Immature natural killer cell (primary cell): ENCODE measurements at regions not wholly inside any gene's neighbourhood (a gene's known extent, or its start where the extent isn't known, plus 50 kb on each side); places are given as distances from the start of the nearest gene placed in this dataset.

Source experiments
- DNase-seq, 3 donors: peaks; one replicate each; pipeline ENCODE4 v3.0.0; 2022; ENCODE audit warnings: mixed read lengths in 1 of 3
- H3K27ac Mint-ChIP-seq, 6 donors: one replicate each; pipeline ENCODE4 v1.8.0; 2020; ENCODE audit warnings: mixed read lengths in 6 of 6, mild to moderate bottlenecking in 5 of 6, inconsistent platforms in 4 of 6, moderate library complexity in 3 of 6
- H3K27me3 Mint-ChIP-seq, 3 donors: one replicate each; pipeline ENCODE4 v1.8.0; 2020 to 2021; ENCODE audit warnings: low read depth in 3 of 3, mild to moderate bottlenecking in 3 of 3, mixed read lengths in 3 of 3, moderate library complexity in 3 of 3, inconsistent platforms in 1 of 3
- H3K36me3 Mint-ChIP-seq, 3 donors: one replicate each; pipeline ENCODE4 v1.8.0; 2020; ENCODE audit warnings: mixed read lengths in 3 of 3, inconsistent platforms in 2 of 3, mild to moderate bottlenecking in 2 of 3
- H3K4me1 Mint-ChIP-seq, 2 donors: one replicate each; pipeline ENCODE4 v1.8.0; 2020; ENCODE audit warnings: inconsistent platforms in 2 of 2, mild to moderate bottlenecking in 2 of 2, mixed read lengths in 2 of 2, moderate library complexity in 1 of 2
- H3K4me3 Mint-ChIP-seq, 5 donors: one replicate each; pipeline ENCODE4 v1.8.0; 2020; ENCODE audit warnings: mild to moderate bottlenecking in 5 of 5, mixed read lengths in 5 of 5, inconsistent platforms in 3 of 5, moderate library complexity in 3 of 5
- H3K9me3 Mint-ChIP-seq, 6 donors: one replicate each; pipeline ENCODE4 v1.8.0; 2020; ENCODE audit warnings: mild to moderate bottlenecking in 6 of 6, mixed read lengths in 6 of 6, inconsistent platforms in 4 of 6, moderate library complexity in 3 of 6

GRCh38 chr1:67939942-67940341, 106.7 kb upstream of the GNG12 start:
- Mint-ChIP-seq H3K4me1 (no peaks in the 10 kb centered on the region), H3K27ac (no peak overlapping the region), H3K36me3 (no peaks in the 10 kb centered on the region), H3K4me3 (no peak overlapping the region), H3K9me3 (peaks cover 0 to 4% (median 0%) of the 10 kb centered on the region in 6 donors), H3K27me3 (no peaks in the 10 kb centered on the region)
- no peak for DNase-seq

GRCh38 chr1:67939186-67939743, 106.0 kb upstream of the GNG12 start:
- DNase-seq, result no peak
- peaks cover 0 to 4% (median 0%) of the 10 kb centered on the region in 6 donors for H3K9me3 Mint-ChIP-seq
- no peak overlapping the region for H3K4me3 Mint-ChIP-seq
- H3K4me1 Mint-ChIP-seq, result no peaks in the 10 kb centered on the region
- no peaks in the 10 kb centered on the region for H3K36me3 Mint-ChIP-seq
- H3K27me3 Mint-ChIP-seq, result no peaks in the 10 kb centered on the region
- H3K27ac Mint-ChIP-seq, result peak overlapping the region in 1 of 6 donors; percentile 14

GRCh38 chr1:67937651-67938050, 104.4 kb upstream of the GNG12 start:
- no peak overlapping the region for H3K27ac Mint-ChIP-seq
- no peaks in the 10 kb centered on the region for H3K27me3 Mint-ChIP-seq
- no peaks in the 10 kb centered on the region for H3K36me3 Mint-ChIP-seq
- no peak overlapping the region for H3K4me3 Mint-ChIP-seq
- no peak for DNase-seq
- H3K9me3 Mint-ChIP-seq, result peaks cover 0 to 4% (median 0%) of the 10 kb centered on the region in 6 donors
- no peaks in the 10 kb centered on the region for H3K4me1 Mint-ChIP-seq

- Mint-ChIP-seq H3K4me1 (no peaks in the 10 kb centered on the region), H3K36me3 (no peaks in the 10 kb centered on the region), H3K27me3 (no peaks in the 10 kb centered on the region), H3K9me3 (peaks cover 0 to 4% (median 0%) of the 10 kb centered on the region in 6 donors), H3K4me3 (no peak overlapping the region), H3K27ac (no peak overlapping the region)
- DNase-seq, result no peak
Measured at GRCh38 chr1:67937010-67937409, 103.7 kb upstream of the GNG12 start.

GRCh38 chr1:67935560-67935959, 102.3 kb upstream of the GNG12 start:
- Mint-ChIP-seq H3K27me3 (no peaks in the 10 kb centered on the region), H3K9me3 (peaks cover 0 to 4% (median 0%) of the 10 kb centered on the region in 6 donors), H3K4me3 (no peak overlapping the region), H3K4me1 (no peaks in the 10 kb centered on the region), H3K27ac (no peak overlapping the region), H3K36me3 (no peaks in the 10 kb centered on the region)
- DNase-seq, result no peak

GRCh38 chr1:67931198-67931597, 97.9 kb upstream of the GNG12 start:
- Mint-ChIP-seq H3K36me3 (no peaks in the 10 kb centered on the region), H3K27ac (no peak overlapping the region), H3K4me1 (no peaks in the 10 kb centered on the region), H3K27me3 (peaks cover 0 to 4% (median 3%) of the 10 kb centered on the region in 3 donors), H3K4me3 (no peak overlapping the region), H3K9me3 (peaks cover 0 to 2% (median 0%) of the 10 kb centered on the region in 6 donors)
- no peak for DNase-seq

GRCh38 chr1:67923074-67923473, 89.8 kb upstream of the GNG12 start:
- Mint-ChIP-seq H3K4me1 (no peaks in the 10 kb centered on the region), H3K9me3 (peaks cover 0 to under 1% (median 0%) of the 10 kb centered on the region in 6 donors), H3K4me3 (no peak overlapping the region), H3K27me3 (peaks cover 0 to 5% (median 3%) of the 10 kb centered on the region in 3 donors), H3K36me3 (no peaks in the 10 kb centered on the region), H3K27ac (no peak overlapping the region)
- DNase-seq, result no peak

- no peaks in the 10 kb centered on the region for H3K36me3 Mint-ChIP-seq
- H3K27ac Mint-ChIP-seq, result no peak overlapping the region
- H3K27me3 Mint-ChIP-seq, result peaks cover 0 to 3% (median 0%) of the 10 kb centered on the region in 3 donors
- no peaks in the 10 kb centered on the region for H3K4me1 Mint-ChIP-seq
- H3K9me3 Mint-ChIP-seq, result no peaks in the 10 kb centered on the region
- no peak overlapping the region for H3K4me3 Mint-ChIP-seq
- no peak for DNase-seq
Measured at GRCh38 chr1:67921725-67922489, 88.6 kb upstream of the GNG12 start.

- Mint-ChIP-seq H3K27ac (no peak overlapping the region), H3K36me3 (no peaks in the 10 kb centered on the region), H3K9me3 (peaks cover 0 to 4% (median 0%) of the 10 kb centered on the region in 6 donors), H3K27me3 (peaks cover 0 to 6% (median 2%) of the 10 kb centered on the region in 3 donors), H3K4me1 (no peaks in the 10 kb centered on the region), H3K4me3 (no peak overlapping the region)
- no peak for DNase-seq
Measured at GRCh38 chr1:67919274-67920072, 86.2 kb upstream of the GNG12 start.

- Mint-ChIP-seq H3K27me3 (peaks cover 0 to 8% (median 3%) of the 10 kb centered on the region in 3 donors), H3K27ac (no peak overlapping the region), H3K9me3 (peaks cover 0 to 4% (median 0%) of the 10 kb centered on the region in 6 donors), H3K4me3 (no peak overlapping the region), H3K4me1 (no peaks in the 10 kb centered on the region), H3K36me3 (no peaks in the 10 kb centered on the region)
- no peak for DNase-seq
Measured at GRCh38 chr1:67918067-67918466, 84.8 kb upstream of the GNG12 start.

- Mint-ChIP-seq H3K27me3 (peaks cover 0 to 8% (median 3%) of the 10 kb centered on the region in 3 donors), H3K27ac (no peak overlapping the region), H3K4me1 (no peaks in the 10 kb centered on the region), H3K4me3 (no peak overlapping the region), H3K9me3 (peaks cover 0 to 9% (median 0%) of the 10 kb centered on the region in 6 donors), H3K36me3 (no peaks in the 10 kb centered on the region)
- no peak for DNase-seq
Measured at GRCh38 chr1:67917006-67917405, 83.7 kb upstream of the GNG12 start.

- Mint-ChIP-seq H3K4me3 (no peak overlapping the region), H3K4me1 (no peaks in the 10 kb centered on the region), H3K9me3 (peaks cover 0 to 9% (median 0%) of the 10 kb centered on the region in 6 donors), H3K27me3 (peaks cover 0 to 8% (median 3%) of the 10 kb centered on the region in 3 donors), H3K27ac (no peak overlapping the region), H3K36me3 (no peaks in the 10 kb centered on the region)
- no peak for DNase-seq
Measured at GRCh38 chr1:67916140-67916886, 83.0 kb upstream of the GNG12 start.

GRCh38 chr1:67909776-67910175, 76.5 kb upstream of the GNG12 start:
- no peak overlapping the region for H3K27ac Mint-ChIP-seq
- H3K36me3 Mint-ChIP-seq, result no peaks in the 10 kb centered on the region
- H3K4me1 Mint-ChIP-seq, result no peaks in the 10 kb centered on the region
- no peak for DNase-seq
- peaks cover 0 to 6% (median 4%) of the 10 kb centered on the region in 6 donors for H3K9me3 Mint-ChIP-seq
- no peak overlapping the region for H3K4me3 Mint-ChIP-seq
- peaks cover 2 to 3% (median 3%) of the 10 kb centered on the region in 3 donors for H3K27me3 Mint-ChIP-seq
